GM21737 (cell line): ENCODE measurements at regions not wholly inside any gene's neighbourhood (a gene's known extent, or its start where the extent isn't known, plus 50 kb on each side); places are given as distances from the start of the nearest gene placed in this dataset.
"Not testable (repeated sequence)": the region's sequence is repeated elsewhere in the genome, so short reads cannot be mapped to it uniquely, and the experiment has no call there.

ENCODE experiments used
- ATAC-seq: cut with Tn5 transposase; IDR thresholded peaks from one replicate; pipeline ENCODE4 v1.9.1; 2021; ENCODE audit warnings: mild to moderate bottlenecking, moderate library complexity; ENCODE audit not compliant: unreplicated experiment

- ATAC-seq = no peak
Measured at GRCh38 chr19:27892500-27892899, 1320.5 kb downstream of the UQCRFS1 start.

- no peak for ATAC-seq
Measured at GRCh38 chr19:27891411-27891810, 1321.5 kb downstream of the UQCRFS1 start.

GRCh38 chr19:27890696-27891095 is 1322.3 kb downstream of the UQCRFS1 start:
- ATAC-seq = no peak

- no peak for ATAC-seq
Measured at GRCh38 chr19:27890206-27890605, 1322.7 kb downstream of the UQCRFS1 start.

DNA sequence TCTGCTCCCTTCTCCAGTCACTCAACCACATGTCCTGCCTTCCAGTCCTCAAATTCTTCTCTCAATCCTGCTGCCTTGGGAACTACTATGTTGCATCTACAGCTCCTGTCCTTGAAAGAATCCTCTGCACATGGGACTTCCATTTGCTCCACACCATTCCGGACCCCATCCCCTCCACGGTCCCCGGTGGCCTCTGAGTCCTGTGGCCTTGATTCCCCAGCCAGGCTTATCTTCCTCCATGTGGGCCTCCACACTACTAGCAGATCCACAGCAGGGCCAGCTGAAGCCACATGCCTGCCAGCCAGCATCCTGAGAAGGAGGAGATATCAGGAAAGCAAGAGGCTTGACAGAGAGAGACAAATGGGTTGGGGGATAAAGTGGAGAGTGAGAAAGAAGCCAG is 1323.8 kb downstream of the UQCRFS1 start:
- ATAC-seq = no peak

DNA sequence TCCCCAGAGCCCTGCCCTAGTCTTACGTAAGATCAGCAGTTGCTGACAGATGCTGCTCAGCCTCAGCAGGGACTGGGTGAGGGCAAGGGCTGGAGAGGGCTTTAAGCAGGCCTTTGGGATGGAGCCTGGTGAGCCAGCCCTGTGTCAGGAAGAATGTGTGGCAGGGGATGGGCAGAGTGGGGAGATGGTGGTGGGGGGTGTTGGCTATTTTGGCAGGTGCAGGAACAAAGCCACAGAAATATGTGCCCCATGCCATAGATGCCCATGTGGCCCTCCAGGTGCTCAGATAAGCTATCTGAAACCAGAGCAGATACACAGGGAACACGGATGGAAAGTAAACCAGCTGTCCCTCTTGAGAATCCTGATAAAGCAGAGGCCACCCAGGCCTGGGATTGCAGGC is 1325.0 kb downstream of the UQCRFS1 start:
- no peak for ATAC-seq

- ATAC-seq = no peak
Measured at GRCh38 chr19:27885359-27885758, 1327.6 kb downstream of the UQCRFS1 start.

DNA sequence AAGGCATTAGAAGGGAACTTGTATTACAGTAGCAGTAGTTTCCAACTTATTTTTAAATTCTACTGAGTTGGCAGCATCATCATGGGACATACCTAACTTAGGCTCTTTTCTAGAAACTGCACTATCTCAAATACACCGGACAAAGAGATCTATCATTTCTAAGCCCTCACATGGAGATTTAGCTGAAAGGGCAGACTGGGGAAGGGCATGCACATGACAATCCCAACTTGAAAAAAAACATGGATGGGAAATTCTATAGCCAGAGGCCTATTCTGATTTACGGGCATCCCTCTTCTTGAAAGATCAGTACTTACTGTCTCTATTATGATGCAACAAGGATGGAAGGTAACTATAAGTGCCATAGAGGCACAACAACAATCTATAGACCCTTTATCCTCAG is 1328.6 kb downstream of the UQCRFS1 start:
- ATAC-seq = no peak

- no peak for ATAC-seq
Measured at GRCh38 chr19:27881213-27881612, 1331.7 kb downstream of the UQCRFS1 start.

DNA sequence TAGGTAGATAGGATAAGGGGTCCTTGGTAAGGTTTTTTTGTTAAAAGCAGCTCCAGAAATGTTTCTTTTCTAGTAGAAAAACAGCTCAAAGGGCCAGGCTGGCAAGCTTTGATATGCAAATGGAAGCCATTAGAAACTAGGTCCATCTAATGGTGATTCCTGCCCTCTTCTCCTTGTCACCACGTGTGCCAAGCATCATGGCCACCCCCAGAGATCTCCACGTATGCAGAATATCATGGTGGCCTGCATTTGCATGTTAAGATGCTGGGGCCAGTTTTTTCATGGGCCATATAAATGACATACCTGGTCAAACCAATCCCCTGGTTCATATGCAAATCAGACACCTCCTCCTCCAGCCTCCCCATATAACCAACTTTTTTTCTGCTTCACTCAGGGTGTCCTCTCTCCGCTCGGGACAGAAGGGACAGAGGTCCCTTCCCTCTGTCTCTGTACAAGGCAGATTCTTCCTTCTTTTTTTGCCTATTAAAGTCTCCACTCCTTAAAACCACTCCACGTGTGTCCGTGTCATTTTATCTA is 1335.9 kb downstream of the UQCRFS1 start:
- no peak for ATAC-seq

DNA sequence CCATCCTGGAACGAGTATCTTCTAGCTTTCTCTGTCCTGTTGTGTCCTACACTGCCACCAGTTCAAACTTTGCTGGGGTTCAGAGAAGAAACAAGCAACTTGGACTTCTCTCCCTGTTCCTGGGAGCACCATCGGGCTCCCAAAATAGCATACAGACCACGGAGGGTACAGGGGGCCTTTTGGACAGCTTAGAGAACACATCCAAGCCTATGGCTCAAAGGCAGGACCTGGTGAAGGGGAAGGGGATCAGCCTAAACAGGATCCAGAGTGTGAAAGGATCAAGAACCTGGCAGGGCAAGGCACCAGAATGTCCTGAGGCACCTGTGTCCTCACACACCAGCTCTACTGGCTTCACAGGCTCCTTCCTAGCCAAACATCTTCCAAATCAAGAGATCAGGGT is 1336.5 kb downstream of the UQCRFS1 start:
- no peak for ATAC-seq

GRCh38 chr19:27872370-27872769 is 1340.6 kb downstream of the UQCRFS1 start:
- no peak for ATAC-seq

DNA sequence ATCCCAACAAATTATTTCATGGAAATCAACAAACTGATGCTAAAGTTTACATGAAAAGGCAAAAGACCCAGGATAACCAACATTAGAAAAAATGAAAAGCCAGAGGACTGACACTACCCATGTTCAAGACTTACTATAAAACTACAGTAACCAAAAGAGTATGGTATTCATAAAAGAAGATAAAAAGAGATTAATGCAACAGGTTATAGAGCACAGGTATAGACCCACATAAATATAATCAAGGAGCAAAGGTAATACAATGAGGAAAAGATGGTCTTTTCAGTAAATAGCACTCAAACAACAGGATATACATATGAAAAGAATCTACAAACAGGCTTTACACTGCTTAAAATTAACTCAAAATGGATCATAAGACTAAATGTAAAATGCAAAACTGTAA is 1342.7 kb downstream of the UQCRFS1 start:
- no peak for ATAC-seq

- ATAC-seq = no peak
Measured at GRCh38 chr19:27868007-27868406, 1344.9 kb downstream of the UQCRFS1 start.

- ATAC-seq = no peak
Measured at GRCh38 chr19:27865927-27866777, 1346.8 kb downstream of the UQCRFS1 start.

GRCh38 chr19:27861411-27861975 is 1351.5 kb downstream of the UQCRFS1 start:
- ATAC-seq = no peak

DNA sequence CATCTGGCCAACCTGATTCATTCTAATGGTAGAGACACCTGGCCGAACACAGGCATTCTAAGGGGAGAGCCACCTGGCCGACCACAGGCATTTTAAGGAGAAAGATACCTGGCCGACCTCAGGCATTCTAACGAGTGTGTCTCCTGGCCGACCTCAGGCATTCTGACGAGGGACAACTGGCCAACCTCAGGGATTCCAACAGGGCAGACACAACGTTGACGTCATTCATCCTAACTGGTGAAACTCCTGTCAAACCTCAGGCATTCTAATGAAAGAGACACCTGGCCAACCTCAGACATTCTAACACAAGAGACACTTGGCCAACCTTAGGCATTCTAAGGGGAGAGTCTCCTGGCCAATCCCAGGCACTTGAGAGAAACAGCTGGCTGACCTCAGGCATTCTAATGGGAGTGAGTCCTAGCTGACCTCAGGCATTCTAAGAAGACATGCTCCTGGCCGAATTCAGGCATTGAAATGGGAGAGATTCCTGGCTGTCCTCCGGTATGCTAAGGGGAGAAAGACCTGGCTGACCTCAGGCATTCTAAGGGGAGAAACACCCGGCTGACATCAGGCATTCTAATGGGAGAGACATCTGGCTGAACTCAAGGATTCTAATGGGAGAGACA is 1352.5 kb downstream of the UQCRFS1 start:
- no peak for ATAC-seq

- no peak for ATAC-seq
Measured at GRCh38 chr19:27859689-27860088, 1353.3 kb downstream of the UQCRFS1 start.

GRCh38 chr19:27858981-27859581 is 1353.9 kb downstream of the UQCRFS1 start:
- ATAC-seq = no peak

DNA sequence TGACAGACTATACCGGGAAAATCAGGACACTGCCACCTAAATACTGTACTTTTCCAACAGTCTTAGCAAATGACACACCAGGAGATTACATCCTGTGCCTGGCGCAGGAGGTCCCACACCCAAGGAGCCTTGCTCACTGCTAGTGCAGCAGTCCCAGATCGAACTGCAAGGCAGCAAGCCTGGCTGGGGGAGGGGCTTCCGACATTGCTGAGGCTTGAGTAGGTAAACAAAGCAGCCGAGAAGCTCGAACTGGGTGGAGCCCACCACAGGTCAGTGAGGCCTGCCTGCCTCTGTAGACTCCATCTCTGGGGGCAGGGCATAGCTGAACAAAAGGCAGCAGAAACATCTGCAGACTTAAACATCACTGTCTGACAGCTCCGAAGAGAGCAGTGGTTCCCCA is 1360.0 kb downstream of the UQCRFS1 start:
- ATAC-seq = not testable (repeated sequence)

GRCh38 chr19:27851543-27852060 is 1361.3 kb downstream of the UQCRFS1 start:
- ATAC-seq = no peak
